ENCODE measurements at regions not wholly inside any gene's neighbourhood (a gene's known extent, or its start where the extent isn't known, plus 50 kb on each side); places are given as distances from the start of the nearest gene placed in this dataset.

DNA sequence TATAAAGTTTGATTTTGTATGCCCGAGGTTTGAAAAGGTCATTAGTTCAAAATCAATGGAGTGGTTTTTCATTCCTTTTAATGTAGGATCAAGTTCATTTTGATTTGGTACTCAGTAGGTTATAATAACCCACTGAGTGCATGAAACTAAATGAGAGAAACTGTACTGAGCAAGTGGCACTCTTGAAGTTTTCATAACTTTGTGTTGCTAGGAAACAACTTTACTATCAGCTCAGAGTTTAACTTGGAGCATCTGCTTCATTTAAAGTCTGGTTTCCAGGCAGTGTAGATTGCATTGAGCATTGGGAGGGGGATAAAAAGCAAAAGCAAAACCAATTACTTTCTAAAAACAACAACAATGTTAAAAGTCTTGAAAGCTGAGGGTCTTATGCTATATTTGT lies 1361.6 kb upstream of the CHAC2 start:
- ATAC-seq: no peak
- Histone ChIP-seq H3K4me3 (no peak overlapping the region), H3K36me3 (no peaks in the 10 kb centered on the region), H3K4me1 (no peaks in the 10 kb centered on the region), H3K27ac (no peak overlapping the region), H3K27me3 (no peaks in the 10 kb centered on the region), H3K9me3 (no peaks in the 10 kb centered on the region)
- WGBS (ENCODE audit: insufficient coverage, low coverage, low lambda C conversion rate, missing lambda C conversion rate): 60% methylated on average over 1 of the region's 1 CpG
- no peak for DNase-seq
- no peak for TF ChIP-seq POLR2A (IDR thresholded peaks at IDR 0.05)
- TF ChIP-seq CTCF (IDR thresholded peaks at IDR 0.05): no peak
- intact Hi-C loops (cut with DNase I): no loop called here

- H3K27me3 ChIP-seq: no peaks in the 10 kb centered on the region
- DNase-seq (no peak), ATAC-seq (no peak)
- no peak for TF ChIP-seq CTCF (IDR thresholded peaks at IDR 0.05)
- TF ChIP-seq POLR2A (IDR thresholded peaks at IDR 0.05): no peak
- intact Hi-C loops (cut with DNase I): no loop called here
- no peak overlapping the region for H3K27ac ChIP-seq
- no peaks in the 10 kb centered on the region for H3K9me3 ChIP-seq
- no peaks in the 10 kb centered on the region for H3K4me1 ChIP-seq
- 53% methylated on average over 3 of the region's 3 CpGs for WGBS (ENCODE audit: insufficient coverage, low coverage, low lambda C conversion rate, missing lambda C conversion rate)
- H3K36me3 ChIP-seq: no peaks in the 10 kb centered on the region
- H3K4me3 ChIP-seq: no peak overlapping the region
These were observed 1362.7 kb upstream of the CHAC2 start for GRCh38 chr2:52404866-52405265.

DNA sequence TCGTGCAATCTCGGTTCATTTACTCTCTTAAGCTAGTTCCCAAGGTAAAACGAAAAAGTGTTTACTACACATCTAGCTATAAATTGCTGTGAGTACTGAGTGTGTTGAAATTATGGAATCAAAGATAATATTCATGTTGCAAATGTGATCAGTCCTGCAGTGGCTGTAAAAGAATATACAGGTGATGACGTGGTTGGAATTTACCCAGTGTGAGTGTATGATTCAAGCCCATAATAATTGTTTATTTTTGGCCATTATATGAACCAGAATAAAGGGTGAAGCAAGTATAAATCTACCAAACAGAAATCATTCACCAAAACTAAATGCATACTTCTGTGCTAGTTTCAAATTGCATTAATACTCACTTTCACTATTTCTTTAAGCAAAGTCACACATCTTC lies 1363.6 kb upstream of the CHAC2 start:
- ATAC-seq: no peak
- 78% methylated on average over 4 of the region's 4 CpGs for WGBS (ENCODE audit: insufficient coverage, low coverage, low lambda C conversion rate, missing lambda C conversion rate)

GRCh38 chr2:52402128-52402527 lies 1365.5 kb upstream of the CHAC2 start:
- no peak overlapping the region for H3K27ac ChIP-seq
- intact Hi-C loops (cut with DNase I): no loop called here
- H3K27me3 ChIP-seq: no peaks in the 10 kb centered on the region
- TF ChIP-seq CTCF (IDR thresholded peaks at IDR 0.05) (no peak), POLR2A (IDR thresholded peaks at IDR 0.05) (no peak)
- ATAC-seq: no peak
- no peak for DNase-seq
- 58% methylated on average over 4 of the region's 6 CpGs for WGBS (ENCODE audit: insufficient coverage, low coverage, low lambda C conversion rate, missing lambda C conversion rate)
- H3K36me3 ChIP-seq: no peaks in the 10 kb centered on the region
- H3K9me3 ChIP-seq: no peaks in the 10 kb centered on the region
- H3K4me3 ChIP-seq: no peak overlapping the region
- H3K4me1 ChIP-seq: peaks cover 0 to 2% (median 0%) of the 10 kb centered on the region in 4 donors

More for the DNA sequence above, 1363.6 kb upstream of the CHAC2 start:
- Histone ChIP-seq H3K36me3 (no peaks in the 10 kb centered on the region), H3K27me3 (no peaks in the 10 kb centered on the region), H3K4me1 (no peaks in the 10 kb centered on the region), H3K9me3 (no peaks in the 10 kb centered on the region), H3K4me3 (no peak overlapping the region), H3K27ac (no peak overlapping the region)
- intact Hi-C loops (cut with DNase I): no loop called here
- no peak for DNase-seq
- TF ChIP-seq POLR2A (IDR thresholded peaks at IDR 0.05): no peak
- no peak for TF ChIP-seq CTCF (IDR thresholded peaks at IDR 0.05)

GRCh38 chr2:52396836-52397235 lies 1364.9 kb upstream of the NRXN1 start:
- Histone ChIP-seq H3K4me1 (peaks cover 0 to 9% (median 0%) of the 10 kb centered on the region in 4 donors), H3K9me3 (no peaks in the 10 kb centered on the region), H3K4me3 (no peak overlapping the region), H3K27ac (peak overlapping the region in 1 of 3 donors; percentile 11), H3K36me3 (no peaks in the 10 kb centered on the region), H3K27me3 (no peaks in the 10 kb centered on the region)
- 15% methylated on average over 1 of the region's 1 CpG for WGBS (ENCODE audit: insufficient coverage, low coverage, low lambda C conversion rate, missing lambda C conversion rate)
- ATAC-seq (peak; percentile 74 to 92 (median 90)), DNase-seq (no peak)
- intact Hi-C loops (cut with DNase I): no loop called here
- TF ChIP-seq POLR2A (IDR thresholded peaks at IDR 0.05) (no peak), CTCF (IDR thresholded peaks at IDR 0.05) (no peak)

All from right lobe of liver (tissue), 6 donors.